Stomach (tissue), 8 donors: ENCODE measurements at regions not wholly inside any gene's neighbourhood (a gene's known extent, or its start where the extent isn't known, plus 50 kb on each side); places are given as distances from the start of the nearest gene placed in this dataset.
A peak's percentile ranks its signal among the peaks of the same experiment; 100 is the strongest.

ENCODE experiments used
- DNase-seq, 2 donors: peaks; one replicate each; pipeline versions ENCODE4 v3.0.0 to v3.0.0-alpha.2; 2013 to 2019
- H3K27ac ChIP-seq, 5 donors: fragments of 200-600 bp in 4 of 5; sonication (generic) in 4 of 5; one replicate each; pipeline ENCODE4 v1.5.1; 2013 to 2019; ENCODE audit warnings: mild to moderate bottlenecking in 1 of 5, moderate library complexity in 1 of 5
- H3K27me3 ChIP-seq, 3 donors: fragments of 200-600 bp; sonication (generic); one replicate each; pipeline ENCODE4 v1.5.1; 2017 to 2019; ENCODE audit warnings: mixed run types in 1 of 3
- H3K36me3 ChIP-seq, 4 donors: fragments of 200-600 bp; sonication (generic); 1 replicate in 3 of 4; 2 replicates in 1 of 4; pipeline ENCODE4 v1.5.1; 2016 to 2019
- H3K4me1 ChIP-seq, 4 donors: fragments of 200-600 bp; sonication (generic); one replicate each; pipeline ENCODE4 v1.5.1; 2016 to 2019
- H3K4me3 ChIP-seq, 4 donors: fragments of 200-600 bp; sonication (generic) in 3 of 4; one replicate each; pipeline ENCODE4 v1.5.1; 2016 to 2019; ENCODE audit warnings: mild to moderate bottlenecking in 1 of 4
- H3K9me3 ChIP-seq, 4 donors: fragments of 200-600 bp; sonication (generic); one replicate each; pipeline ENCODE4 v1.5.1; 2016 to 2019
- EP300 ChIP-seq: sonication (generic); formaldehyde crosslinking; IDR thresholded peaks from one replicate; pipeline ENCODE4 v1.6.1; 2017; ENCODE audit warnings: antibody characterized with exemption
- POLR2A ChIP-seq, 4 donors: fragments of 450-650 bp; IDR thresholded peaks; one replicate each; pipeline ENCODE4 v1.6.1; 2016; ENCODE audit warnings: antibody characterized with exemption in 4 of 4, control low read depth in 2 of 4, mild to moderate bottlenecking in 1 of 4, moderate library complexity in 1 of 4
- POLR2AphosphoS5 ChIP-seq, 3 donors: sonication (generic); formaldehyde crosslinking; IDR thresholded peaks; one replicate each; pipeline ENCODE4 v1.6.1; 2016; ENCODE audit warnings: antibody characterized with exemption in 3 of 3
- WGBS, 5 donors: extraction: QIAGEN DNeasy Blood & Tissue Kit in 3 of 5; methylation state at CpG; one replicate each; pipeline versions ENCODE4 v1.1.5 to v1.1.7; 2013 to 2018; 5-methylcytosine and 5-hydroxymethylcytosine counted together
- intact Hi-C: fragments of 100-400 bp; cut with DNase I; formaldehyde crosslinking; loops from one replicate; pipeline ENCODE4 v1.15.1; 2023; ENCODE audit warnings: low total_unique reads
- TF ChIP-seq, protein P1 (sequence below), 7 experiments: fragments of 450-650 bp in 4 of 7; fragments of 200-600 bp in 3 of 7; sonication (generic) in 3 of 7; IDR thresholded peaks; one replicate each; pipeline ENCODE4 v1.5.1; 2016 to 2019; ENCODE audit warnings: antibody characterized with exemption in 7 of 7, control low read depth in 2 of 7, mild to moderate bottlenecking in 1 of 7
- donor health status: healthy with polysubstance abuse.
- donor health status: Bipolar disorder and iron deficiency.
- donor health status: healthy.

DNA sequence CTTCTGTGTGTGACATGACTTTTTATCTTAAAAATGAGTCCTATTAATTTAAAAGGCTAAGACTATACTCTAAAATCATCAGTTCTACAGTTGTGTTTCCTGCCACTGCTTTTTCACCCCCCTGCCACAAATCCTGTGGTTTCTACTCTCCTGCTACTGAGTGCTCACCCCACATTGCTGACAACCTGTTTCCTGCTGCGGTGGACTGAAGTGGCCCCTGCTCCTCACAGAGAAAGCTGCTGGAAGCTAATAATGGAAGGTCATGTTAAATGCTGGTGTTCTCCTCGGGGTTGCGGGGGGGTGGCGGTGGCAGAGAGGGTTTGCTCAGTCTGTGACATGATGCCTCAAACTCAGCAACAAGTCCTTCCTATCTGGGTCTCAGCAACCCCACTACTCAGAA, 113.2 kb upstream of the INHBA start:
- no peak for TF ChIP-seq POLR2A (IDR thresholded peaks at IDR 0.05)
- TF ChIP-seq, protein P1, sequence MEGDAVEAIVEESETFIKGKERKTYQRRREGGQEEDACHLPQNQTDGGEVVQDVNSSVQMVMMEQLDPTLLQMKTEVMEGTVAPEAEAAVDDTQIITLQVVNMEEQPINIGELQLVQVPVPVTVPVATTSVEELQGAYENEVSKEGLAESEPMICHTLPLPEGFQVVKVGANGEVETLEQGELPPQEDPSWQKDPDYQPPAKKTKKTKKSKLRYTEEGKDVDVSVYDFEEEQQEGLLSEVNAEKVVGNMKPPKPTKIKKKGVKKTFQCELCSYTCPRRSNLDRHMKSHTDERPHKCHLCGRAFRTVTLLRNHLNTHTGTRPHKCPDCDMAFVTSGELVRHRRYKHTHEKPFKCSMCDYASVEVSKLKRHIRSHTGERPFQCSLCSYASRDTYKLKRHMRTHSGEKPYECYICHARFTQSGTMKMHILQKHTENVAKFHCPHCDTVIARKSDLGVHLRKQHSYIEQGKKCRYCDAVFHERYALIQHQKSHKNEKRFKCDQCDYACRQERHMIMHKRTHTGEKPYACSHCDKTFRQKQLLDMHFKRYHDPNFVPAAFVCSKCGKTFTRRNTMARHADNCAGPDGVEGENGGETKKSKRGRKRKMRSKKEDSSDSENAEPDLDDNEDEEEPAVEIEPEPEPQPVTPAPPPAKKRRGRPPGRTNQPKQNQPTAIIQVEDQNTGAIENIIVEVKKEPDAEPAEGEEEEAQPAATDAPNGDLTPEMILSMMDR (IDR thresholded peaks at IDR 0.05): no peak
- TF ChIP-seq POLR2AphosphoS5 (IDR thresholded peaks at IDR 0.05): no peak
- no peak for TF ChIP-seq EP300
- WGBS, 5 donors: 47 to 73% (median 69%) methylated on average over 4 of the region's 4 CpGs
- no peaks in the 10 kb centered on the region for H3K36me3 ChIP-seq

DNA sequence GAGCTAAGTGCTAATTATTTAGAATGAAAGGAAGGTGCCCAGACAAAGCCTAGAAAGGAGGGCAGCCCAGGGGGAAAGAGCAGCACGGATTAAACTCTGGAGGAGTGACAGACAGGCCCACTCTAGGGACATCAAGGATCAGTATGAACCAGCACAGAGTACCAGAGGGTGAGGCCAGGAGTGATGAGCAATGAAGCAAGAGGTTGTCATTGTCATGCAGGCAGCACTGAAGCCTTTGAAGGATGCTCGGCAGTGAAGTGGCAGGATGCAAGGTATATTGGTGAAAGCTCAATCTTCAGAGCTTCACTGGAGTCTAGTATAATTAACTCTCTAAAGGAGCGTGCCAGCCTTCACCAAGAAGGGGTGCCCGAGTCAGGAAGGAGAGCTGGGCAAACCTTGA, 112.0 kb upstream of the INHBA start:
- 59 to 82% (median 67%) methylated on average over 4 of the region's 4 CpGs for WGBS, 5 donors
- H3K36me3 ChIP-seq: no peaks in the 10 kb centered on the region
- TF ChIP-seq EP300 (no peak), POLR2AphosphoS5 (IDR thresholded peaks at IDR 0.05) (no peak), POLR2A (IDR thresholded peaks at IDR 0.05) (no peak)
- TF ChIP-seq, protein P1 (IDR thresholded peaks at IDR 0.05): no peak
- no peak overlapping the region for H3K27ac ChIP-seq
- no peaks in the 10 kb centered on the region for H3K9me3 ChIP-seq
- H3K27me3 ChIP-seq: no peaks in the 10 kb centered on the region
- H3K4me3 ChIP-seq: no peak overlapping the region
- no peaks in the 10 kb centered on the region for H3K4me1 ChIP-seq
- no peak for DNase-seq
- intact Hi-C loops: no loop called here

More for the DNA sequence above, 113.2 kb upstream of the INHBA start:
- peak in 1 of 2 donors; percentile 13 for DNase-seq
- intact Hi-C loops: no loop called here
- peaks cover 0 to 6% (median 0%) of the 10 kb centered on the region in 4 donors for H3K9me3 ChIP-seq
- no peak overlapping the region for H3K4me3 ChIP-seq
- H3K27ac ChIP-seq: no peak overlapping the region
- no peaks in the 10 kb centered on the region for H3K27me3 ChIP-seq
- H3K4me1 ChIP-seq: no peaks in the 10 kb centered on the region

DNA sequence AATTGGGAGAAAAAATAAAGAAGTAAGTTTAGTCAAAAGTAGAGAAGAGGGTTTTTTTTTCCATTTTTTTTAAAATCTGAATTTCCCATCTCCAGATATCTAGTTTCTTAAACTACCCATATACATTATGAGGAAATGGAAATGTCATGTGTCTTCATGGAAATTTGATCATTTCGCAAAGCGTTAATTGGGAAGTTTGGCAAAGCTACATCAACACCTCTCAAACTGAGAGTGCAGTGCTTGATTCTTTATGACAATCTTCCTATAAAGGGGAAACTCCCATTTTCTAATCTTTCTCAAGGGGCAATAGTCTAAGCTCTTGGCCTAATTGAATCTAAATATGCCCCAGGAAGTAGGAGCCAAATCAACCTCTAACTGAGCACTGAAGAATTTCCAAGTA, 110.4 kb upstream of the INHBA start:
- H3K36me3 ChIP-seq: no peaks in the 10 kb centered on the region
- H3K9me3 ChIP-seq: no peaks in the 10 kb centered on the region
- H3K4me3 ChIP-seq: no peak overlapping the region
- no peak for DNase-seq
- no peaks in the 10 kb centered on the region for H3K4me1 ChIP-seq
- TF ChIP-seq EP300 (no peak), POLR2A (IDR thresholded peaks at IDR 0.05) (no peak), POLR2AphosphoS5 (IDR thresholded peaks at IDR 0.05) (no peak)
- TF ChIP-seq, protein P1 (IDR thresholded peaks at IDR 0.05): no peak
- 89 to 96% (median 90%) methylated on average over 2 of the region's 2 CpGs for WGBS, 5 donors
- no peak overlapping the region for H3K27ac ChIP-seq
- intact Hi-C loops: no loop called here
- no peaks in the 10 kb centered on the region for H3K27me3 ChIP-seq

DNA sequence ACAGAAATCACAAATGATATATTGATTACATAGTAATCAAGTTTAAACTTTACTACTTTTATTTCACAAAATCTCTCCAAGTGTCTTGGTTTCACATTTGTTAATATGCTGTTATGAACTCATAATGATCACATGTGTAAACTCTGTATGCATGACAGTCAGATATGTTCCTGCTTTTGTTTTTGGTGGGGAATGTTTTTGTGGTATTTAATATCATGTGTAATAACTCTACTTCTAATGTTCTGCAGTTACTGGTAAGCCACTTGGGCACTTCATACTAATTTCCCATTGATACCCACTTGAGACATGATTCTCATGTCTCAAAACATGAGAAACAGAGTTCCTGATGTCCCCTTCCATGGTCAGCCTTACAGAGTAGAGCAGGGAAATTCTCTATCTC, 109.1 kb upstream of the INHBA start:
- Histone ChIP-seq H3K27ac (no peak overlapping the region), H3K9me3 (no peaks in the 10 kb centered on the region), H3K27me3 (no peaks in the 10 kb centered on the region), H3K4me1 (no peaks in the 10 kb centered on the region), H3K36me3 (no peaks in the 10 kb centered on the region), H3K4me3 (no peak overlapping the region)
- no peak for DNase-seq
- intact Hi-C loops: no loop called here
- TF ChIP-seq EP300 (no peak), POLR2A (IDR thresholded peaks at IDR 0.05) (no peak), POLR2AphosphoS5 (IDR thresholded peaks at IDR 0.05) (no peak)
- TF ChIP-seq, protein P1 (IDR thresholded peaks at IDR 0.05): no peak
